Pons (tissue), 1 donor: ENCODE measurements at regions not wholly inside any gene's neighbourhood (a gene's known extent, or its start where the extent isn't known, plus 50 kb on each side); places are given as distances from the start of the nearest gene placed in this dataset.

ENCODE experiments used
- DNase-seq: peaks from one replicate; pipeline ENCODE4 v3.0.0-alpha.2; 2016; ENCODE audit warnings: low spot score

DNA sequence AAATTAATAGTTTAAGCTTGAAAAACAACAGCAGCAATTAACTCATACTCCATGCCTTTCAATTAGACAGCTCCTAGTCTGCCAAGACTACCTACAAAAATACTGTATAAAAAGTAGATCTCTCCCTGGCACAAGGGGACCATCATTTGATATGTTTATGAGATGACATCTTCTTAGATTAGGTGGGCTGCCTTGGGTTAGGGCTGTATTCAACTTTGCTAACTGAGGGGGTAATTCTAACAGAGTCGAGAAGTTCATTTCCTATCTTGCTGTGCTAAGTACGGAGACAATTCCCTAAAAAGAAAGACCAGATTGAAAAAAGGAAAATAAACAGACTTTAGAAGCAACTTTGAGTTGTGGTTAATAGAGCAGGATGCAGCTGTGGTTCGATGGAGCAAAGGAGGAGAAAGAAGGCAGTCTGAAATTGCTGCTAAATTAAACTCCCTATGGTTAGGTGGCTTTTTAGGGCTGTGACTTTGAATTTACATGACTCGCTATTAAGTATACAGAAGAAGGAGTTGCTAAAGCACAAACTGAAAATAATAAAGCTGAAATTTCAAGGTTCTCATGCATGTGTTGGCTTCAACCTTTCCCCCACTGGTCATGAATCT is 75.4 kb downstream of the CDC7 start:
- no peak for DNase-seq

DNA sequence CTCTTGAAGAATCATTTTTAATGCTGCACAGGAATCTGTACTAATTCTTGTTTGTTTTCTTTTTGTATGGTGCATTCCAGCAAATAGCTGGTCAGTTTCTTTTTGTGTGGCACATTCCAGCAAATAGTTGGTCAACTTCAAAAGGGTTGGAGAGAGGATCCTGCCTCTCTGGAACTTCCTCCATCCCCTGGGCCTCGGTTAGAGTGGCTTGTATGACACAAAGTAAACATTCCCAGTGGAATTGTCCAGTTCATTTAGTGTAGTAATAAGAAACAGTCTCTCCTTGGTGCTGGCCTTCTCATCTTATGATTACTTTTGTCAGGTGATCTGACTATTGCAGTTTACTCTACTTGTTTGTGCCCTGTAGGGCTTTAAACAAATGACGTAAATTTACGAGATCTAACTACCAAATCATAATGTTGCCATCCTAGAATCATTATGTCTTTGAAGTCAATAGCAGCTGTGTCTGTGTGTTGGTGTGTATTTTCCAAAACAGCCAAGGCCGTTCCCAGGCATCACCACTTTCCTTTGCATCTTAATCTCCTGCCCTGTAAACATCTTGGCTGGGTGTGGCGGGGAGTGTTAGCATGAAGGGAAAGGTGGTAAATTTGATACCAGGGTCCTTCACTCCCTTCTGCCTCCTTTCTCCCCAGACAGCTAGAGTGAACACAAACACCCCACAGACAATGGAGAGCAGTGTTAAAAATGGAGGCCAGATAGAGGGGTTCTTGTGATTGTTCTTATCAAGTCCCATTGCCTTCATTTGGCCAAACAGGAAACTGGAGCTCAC is 77.9 kb downstream of the CDC7 start:
- no peak for DNase-seq

DNA sequence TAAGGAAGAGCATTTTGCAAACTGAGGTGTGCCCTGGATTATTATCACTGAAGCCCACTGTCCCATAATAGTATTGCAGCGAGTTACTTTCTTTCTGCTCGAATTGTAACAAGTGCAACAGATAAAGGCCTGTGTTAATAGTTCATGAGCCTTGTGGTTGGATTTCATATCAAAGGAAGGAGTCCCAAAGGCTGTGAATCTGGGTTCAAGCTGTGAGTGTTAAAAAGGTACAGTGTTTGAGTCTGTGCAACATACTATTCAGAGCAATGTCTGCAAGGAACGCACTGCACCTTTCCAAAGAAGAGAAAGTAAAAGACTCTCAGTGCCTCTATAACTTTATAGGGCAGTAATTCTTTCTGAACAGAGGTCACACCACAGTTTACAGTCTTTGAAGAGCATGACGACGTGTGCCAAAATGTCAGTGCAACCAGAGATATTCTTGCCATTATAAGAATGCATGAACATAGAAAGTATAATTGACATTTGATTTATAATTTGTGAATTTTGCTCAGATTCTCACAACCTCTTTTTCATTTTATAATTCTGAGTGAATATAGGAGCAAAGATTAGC is 79.1 kb downstream of the CDC7 start:
- no peak for DNase-seq

DNA sequence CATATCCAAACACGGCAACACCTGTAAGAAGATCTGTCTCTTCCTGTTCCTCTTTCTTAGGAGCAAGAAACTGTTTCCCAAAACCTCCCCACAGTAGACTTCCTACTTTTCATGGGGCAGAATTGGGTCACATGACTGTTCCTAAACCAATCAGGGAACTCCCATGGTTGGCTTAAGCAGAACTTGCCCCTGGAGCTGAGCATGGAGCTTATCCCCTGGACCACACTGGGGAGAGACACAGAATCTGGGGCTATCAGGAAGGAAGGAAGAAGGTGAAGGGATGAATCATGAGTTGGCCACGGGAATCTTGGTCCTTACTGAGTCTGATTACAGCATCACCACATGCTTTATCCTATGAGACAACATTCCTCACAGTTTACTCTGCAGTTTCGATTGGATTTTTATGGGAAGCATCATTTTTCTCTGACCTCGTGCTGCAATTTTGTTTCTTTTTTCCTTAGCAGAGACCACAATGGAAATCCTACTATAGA is 81.8 kb downstream of the CDC7 start:
- no peak for DNase-seq

DNA sequence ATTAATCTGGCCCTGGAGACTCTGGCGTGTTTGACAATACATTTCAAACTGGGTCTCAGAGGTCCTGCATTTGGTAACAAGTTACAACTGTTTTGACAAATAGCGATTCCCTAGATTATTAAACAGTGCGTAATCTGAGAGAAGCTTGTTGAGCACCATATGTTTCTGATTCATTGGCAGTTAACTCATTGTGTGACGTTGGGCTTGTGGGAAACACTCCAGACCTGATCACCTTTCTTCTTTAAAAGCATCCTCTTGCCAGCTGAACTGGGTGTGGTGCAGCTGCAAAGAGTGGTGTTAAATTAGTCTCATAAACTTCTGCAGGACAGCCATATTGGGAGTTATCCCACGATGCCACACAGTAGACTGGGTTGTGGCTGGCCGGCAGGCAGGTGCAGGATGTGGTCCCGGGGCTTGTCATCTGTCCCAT is 82.7 kb downstream of the CDC7 start:
- no peak for DNase-seq

DNA sequence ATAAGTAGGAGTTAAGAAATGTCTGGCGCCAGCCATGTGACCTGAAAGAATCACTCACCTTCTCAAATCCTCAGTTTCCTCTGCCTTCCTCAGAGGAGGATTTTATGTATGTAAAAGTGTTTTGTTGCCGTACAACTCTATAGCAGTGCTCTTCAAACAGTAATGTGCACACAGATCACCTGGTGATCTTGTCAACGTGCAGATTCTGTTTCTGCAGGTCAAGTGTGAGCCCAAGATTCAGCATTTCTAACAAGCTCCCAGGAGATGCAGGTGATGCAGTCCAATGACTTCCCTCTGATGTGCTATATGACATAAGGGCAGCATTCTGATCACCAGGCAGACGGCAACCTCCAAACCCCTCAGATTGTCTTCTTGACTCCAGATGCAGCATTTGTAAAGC is 83.7 kb downstream of the CDC7 start:
- DNase-seq, result no peak

DNA sequence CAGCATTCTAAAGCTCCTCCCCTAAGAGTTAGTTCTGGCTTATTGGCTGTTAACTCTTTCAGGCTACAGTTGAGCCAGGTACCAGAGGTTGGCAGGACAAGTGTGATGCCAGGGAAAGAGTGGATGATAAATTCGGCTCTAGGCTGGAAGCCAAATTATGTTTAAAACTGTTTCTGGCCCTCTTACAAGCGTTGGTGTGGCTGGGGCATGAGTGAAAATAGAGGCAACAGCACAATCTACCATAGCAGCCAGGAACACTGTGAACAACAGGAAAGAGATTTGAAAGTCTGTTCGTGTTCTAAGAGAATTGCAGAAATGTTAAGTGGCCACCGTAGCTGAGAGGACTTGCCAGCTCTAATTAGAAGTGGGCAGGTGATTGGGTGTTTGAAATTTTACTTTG is 84.2 kb downstream of the CDC7 start:
- no peak for DNase-seq

DNA sequence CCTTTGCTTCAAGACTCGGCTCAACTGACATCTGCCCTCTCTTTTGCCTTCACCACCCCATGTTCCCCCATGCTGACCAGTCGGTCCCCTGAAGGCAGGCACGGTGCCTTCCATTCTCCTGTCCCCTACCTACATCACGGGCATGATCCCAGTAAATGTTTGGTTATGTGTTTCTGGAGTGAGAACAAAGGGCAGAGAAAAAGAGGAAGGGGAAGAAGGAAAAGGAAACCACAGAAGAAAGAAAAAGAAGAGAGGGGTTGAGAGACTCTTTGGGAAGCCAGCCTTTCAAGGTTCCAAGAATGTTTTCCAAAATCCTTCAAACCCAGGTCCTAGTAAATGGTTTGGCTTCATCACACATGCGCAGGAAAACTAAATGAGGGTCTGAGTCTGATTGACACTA is 84.9 kb downstream of the CDC7 start:
- no peak for DNase-seq

DNA sequence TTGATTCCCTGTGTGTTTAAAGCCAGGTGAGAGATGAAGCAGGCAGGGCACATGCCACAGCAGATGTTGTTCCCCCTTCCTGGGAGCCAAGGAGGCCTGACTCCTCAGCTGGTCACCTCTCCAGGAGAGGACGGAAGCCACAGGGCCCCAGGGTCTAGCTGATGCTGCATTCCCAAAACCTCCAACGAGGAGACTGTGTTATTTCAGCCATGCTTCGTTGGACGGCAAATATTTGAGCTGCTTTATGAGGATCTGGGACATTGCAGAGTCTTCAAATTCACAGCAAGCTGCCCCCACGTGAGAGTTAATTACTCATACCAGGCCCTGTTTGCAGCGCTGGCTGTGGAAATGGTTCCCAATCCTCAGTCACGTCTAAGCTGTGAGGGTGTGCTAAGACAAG is 85.3 kb downstream of the CDC7 start:
- no peak for DNase-seq

DNA sequence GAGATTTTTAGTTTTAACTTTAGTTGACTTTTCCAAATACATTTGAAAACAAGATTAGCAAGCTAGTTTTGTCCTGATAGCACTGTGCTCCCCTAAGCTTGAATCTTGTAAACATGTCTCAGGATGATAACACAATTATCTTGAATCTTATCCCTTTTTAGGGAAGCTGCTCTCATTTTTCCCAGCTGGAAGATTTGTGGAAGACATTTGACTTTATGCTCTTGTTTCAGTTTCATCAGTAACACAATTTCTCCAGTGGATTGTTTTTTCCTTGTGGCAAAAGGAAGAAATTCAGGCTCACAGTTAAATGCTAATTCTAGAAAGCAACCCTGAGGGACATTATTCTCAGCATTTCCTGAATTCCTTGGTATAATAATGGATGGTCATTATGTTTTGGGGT is 88.8 kb downstream of the CDC7 start:
- DNase-seq, result no peak

DNA sequence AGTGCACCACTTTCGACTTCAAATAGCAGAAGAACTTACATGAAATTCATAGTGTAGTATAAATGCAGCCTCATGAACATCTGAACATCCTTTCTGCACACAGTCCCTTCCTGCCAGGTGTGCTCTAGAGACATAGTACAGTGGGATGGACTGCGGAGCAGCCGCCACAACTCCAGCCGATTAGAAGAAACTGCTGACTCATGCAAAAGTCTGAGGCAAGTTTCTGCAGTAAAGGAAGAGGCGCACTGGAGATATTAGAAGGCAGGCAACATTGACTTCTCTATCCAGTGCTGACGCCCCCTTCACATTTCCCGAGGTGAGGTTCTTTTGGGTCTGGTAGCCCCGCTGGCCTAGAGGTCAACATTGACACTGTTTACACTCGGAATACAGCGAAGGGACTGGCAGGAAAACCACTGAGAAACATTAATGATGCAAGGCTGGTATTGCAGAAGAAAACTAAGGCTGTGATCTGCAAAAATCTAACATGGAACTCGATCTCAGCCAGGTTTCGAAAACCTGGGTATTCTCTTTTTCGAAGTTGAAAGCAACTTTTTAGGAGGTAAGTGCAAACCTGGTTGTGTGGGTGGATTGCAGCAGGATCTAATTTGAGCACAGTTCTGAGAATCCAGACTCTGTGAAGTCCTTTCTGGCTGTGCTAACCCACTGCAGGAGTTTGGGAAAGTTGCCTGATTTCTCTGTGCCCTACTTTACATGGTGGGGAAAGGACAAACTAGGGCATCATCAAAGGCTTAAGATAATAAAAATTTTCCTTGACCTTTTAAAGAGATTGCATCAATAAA is 90.7 kb downstream of the CDC7 start:
- no peak for DNase-seq

DNA sequence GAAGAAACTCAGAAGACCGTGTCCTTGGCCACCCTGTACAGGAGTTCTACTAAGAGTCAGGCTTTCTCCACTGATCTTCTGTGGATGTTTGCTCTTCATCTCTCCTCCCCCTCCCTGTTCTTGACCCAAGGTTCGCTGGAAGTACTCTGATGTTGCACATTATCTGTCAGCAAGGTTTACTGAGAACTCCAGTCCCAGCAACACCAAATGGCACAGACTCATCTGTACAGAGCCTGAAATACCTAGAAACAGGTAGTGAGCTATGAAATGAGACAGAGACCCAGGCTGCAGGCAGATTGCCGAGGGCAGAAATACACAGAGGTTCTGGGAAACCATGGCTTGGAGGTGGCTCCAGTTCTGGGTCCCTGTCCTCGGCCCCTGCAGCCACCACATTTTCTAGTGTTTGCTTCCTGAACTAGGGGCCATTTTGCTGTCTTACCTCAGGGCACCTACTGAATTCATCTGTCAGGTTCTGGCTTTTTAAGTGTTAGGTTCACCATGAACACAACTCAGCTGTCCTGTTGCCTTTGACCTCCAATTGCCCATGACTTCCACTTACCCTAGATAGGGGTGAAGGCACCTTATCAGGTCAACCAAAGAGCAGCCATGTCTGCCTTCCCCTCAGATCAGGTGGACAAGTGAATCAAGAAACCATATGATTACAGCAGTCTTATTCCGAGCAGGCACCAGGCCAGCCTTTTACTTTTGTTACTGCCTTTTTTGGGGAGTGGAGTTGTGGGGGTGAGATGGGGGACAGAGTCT is 92.2 kb downstream of the CDC7 start:
- no peak for DNase-seq

DNA sequence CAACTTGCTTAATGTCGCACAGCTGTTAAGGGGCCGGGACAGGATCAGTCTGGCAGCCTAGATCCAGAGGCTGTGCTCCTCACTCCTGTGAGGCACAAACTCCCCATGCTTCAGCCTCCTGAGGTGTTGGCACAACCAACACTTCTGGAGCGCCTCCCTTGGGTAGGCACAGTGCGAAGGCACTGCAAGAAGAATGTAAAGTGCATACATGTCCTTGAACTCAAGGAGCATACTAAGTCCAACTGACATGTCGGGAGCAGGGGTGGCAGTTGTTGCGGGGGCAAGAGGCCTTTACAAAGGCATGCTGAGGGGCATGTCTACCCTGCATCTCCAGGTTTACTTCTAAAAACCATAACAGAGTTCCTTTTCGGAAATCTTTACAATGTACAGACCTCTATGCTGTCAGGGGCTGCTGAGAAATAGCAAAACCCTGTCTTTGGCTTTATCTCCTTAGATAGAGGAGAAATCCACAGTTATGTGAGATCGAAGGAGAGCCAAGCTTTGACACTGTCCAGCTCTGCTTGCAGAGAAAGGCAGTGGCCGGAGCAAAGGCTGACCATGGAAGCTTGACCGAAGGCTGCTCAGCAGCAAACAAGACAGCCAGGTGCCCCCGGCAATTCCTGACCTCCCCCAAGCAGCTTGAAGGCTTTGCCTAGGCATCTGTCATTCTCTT is 93.9 kb downstream of the CDC7 start:
- no peak for DNase-seq

DNA sequence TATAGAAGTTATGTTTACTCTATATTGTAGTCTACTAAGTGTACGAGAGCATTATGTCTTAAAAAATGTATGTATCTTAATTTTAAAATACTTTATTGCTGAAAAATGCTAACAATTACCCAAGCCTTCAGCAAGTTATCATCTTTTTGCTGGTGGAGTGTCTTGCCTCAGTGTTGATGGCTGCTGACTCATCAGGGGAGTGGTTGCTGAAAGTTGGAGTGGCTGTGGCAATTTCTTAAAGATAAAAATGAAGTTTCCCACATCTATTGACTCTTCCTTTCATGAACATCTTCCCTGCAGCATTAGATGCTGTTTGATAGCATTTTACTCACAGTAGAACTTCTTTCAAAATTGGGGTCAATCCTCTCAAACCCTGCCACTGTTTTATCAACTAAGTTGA is 95.8 kb downstream of the CDC7 start:
- no peak for DNase-seq

DNA sequence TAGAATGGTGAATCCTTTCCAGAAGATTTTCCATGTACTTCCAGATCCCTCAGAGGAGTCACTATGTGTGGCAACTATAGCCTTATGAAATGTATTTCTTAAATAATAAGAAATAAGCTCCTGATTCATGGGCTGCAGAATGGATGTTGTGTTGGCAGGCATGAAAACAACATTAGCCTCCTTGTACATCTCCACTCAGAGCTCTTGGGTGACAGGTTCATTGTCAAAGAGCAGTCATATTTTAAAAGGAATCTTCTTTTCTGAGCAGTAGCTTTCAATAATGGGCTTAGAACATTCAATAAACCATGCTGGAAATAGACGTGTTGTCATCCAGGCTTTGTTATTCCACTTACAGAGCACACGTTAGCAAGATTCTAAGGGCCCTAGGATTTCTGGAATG is 96.6 kb downstream of the CDC7 start:
- DNase-seq, result no peak

DNA sequence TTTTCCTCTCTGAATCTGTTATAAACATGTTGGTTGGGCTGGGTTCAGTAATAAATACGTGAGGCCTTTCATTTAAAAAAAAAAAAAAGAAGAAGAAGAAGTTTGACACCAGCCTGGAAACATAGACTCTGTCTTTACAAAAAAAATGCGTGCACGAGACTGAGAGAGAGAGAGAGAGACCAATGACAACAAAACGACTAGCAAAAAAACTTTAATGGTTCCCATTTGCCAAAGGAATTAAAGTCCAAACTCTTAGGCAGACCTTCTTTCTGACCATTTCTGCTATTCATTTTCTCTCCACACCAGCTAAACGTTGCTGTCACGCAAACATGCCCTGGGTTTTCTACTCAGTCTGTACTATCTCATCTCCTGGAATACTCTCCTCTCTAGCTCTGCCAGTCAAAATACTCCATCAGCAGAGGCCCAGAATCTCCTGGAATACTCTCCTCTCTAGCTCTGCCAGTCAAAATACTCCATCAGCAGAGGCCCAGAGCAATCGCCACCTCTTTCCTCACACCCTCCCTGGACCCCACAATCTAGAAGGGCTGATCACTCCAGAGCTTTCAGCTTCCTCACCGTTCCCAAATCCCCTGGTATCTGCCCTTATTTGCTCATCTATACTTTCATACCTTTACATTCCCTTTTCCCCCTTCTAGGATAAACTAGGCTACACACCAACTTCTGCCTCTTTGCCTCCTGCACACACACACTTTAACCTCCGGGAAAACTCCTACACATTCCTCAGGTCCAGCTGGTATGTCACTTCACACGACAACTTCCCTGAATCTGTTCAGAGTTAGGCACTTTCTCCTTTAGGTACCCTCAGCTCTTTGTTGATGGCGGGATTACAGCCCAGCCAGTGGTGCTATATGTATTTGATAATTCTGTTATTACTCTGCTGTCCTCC is 100.0 kb downstream of the CDC7 start:
- no peak for DNase-seq

DNA sequence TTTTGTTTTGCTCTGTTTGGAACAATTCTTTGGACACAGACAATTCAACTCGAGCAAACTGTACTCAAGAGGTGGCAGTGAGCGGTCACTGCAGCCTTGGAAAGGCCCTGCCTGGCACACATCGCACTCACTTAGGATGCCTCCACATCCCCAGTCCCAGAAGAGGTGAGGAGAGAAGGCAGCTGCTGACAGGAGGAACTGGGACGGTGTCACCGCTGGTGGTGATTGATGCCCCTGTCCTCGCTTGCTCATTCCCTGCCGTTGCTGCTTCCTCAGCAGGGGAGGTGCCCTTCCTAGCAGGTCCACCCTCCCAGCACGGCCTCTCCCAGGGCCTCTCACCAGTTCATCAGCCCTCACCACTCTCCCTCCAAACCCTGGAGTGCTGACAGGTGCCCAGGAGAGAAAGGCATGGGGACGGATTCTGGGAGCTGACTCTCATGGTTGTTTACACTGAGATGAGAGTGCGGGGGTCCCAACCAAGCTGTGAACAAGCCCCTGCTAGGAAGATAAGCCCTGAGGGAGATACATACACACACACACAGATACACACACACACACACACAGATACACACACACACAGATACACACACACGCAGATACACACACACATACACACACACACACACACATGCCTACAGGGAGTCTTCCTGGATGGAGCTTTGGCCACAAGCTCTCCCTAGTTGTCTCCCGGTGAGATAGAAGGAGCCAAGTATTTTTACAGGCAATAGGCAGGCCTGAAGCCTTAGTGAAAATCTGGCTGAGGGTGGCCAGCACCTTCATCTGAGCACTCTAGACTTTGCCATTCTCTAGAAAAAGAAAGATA is 101.1 kb downstream of the CDC7 start:
- DNase-seq, result no peak

DNA sequence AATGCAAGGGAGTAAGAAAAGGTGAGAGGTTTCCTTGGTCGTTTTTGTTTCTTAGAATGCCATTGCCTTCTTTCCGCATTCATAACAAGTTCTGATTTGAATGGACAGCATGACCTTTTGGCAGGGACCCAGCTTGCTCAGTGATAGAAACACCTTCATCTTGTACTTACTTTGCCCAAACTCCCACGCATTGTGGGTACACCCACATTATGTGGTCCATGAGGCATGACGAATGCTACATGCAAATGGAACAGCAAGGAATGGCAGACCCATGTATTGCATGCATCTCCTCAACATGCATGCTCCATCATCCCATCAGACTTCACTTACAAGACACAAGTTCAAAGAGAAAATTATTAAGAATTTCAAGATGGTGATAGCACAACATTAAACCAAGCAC is 102.8 kb downstream of the CDC7 start:
- DNase-seq, result no peak

DNA sequence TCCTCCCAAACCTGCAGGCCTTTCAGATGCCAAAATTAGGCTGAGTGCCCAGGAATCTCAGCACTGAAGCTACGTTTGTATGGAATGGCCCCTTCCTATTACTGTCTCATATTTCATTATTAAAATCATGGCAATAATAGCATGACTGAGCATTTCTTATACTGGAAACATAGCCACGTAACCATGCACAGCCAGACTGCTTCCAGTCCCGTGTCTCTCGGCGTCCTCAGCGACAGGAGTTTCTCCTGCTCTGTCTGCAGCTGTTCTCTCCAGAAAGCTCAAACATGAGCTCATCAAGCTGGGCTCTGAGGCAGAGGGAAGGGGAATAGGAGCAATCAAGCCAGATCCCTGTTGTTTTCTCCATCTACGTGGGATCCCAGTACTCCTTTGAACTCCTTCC is 104.0 kb downstream of the CDC7 start:
- no peak for DNase-seq
